WTC11 (cell line): ENCODE measurements at regions not wholly inside any gene's neighbourhood (a gene's known extent, or its start where the extent isn't known, plus 50 kb on each side); places are given as distances from the start of the nearest gene placed in this dataset.

Experiments
- ATAC-seq: fragments of 200-7000 bp; cut with Tn5 transposase; 2 replicates; pipeline ENCODE4 v1.10.0; 2021; ENCODE audit warnings: mild to moderate bottlenecking, moderate library complexity
- CTCF ChIA-PET: fragments of 300-600 bp; sonication (Branson Sonifier 250); formaldehyde crosslinking; loops from one replicate; lab custom pipeline; 2021; ENCODE audit warnings: antibody characterized with exemption; lab: Charles Lee
- POLR2A ChIA-PET: fragments of 350-600 bp; sonication (Branson Sonifier 250); formaldehyde crosslinking; loops from one replicate; lab custom pipeline; 2021; ENCODE audit warnings: antibody characterized with exemption; lab: Charles Lee
- DNase-seq: peaks from one replicate; pipeline ENCODE4 v3.0.0; 2021; ENCODE audit warnings: low spot score
- H3K27ac Mint-ChIP-seq: 2 replicates; pipeline ENCODE4 v1.8.0; 2021; ENCODE audit warnings: mixed read lengths
- H3K27me3 Mint-ChIP-seq: 2 replicates; pipeline ENCODE4 v1.8.0; 2021; ENCODE audit warnings: low read depth, mild to moderate bottlenecking, moderate library complexity, mixed read lengths
- H3K36me3 Mint-ChIP-seq: 2 replicates; pipeline ENCODE4 v1.8.0; 2021; ENCODE audit warnings: mixed read lengths
- H3K4me1 Mint-ChIP-seq: 2 replicates; pipeline ENCODE4 v1.8.0; 2022; ENCODE audit warnings: mixed read lengths
- H3K4me3 Mint-ChIP-seq: 2 replicates; pipeline ENCODE4 v1.8.0; 2021; ENCODE audit warnings: mild to moderate bottlenecking, moderate library complexity, mixed read lengths
- H3K9me3 Mint-ChIP-seq: 2 replicates; pipeline ENCODE4 v1.8.0; 2021; ENCODE audit warnings: mixed read lengths
- ATF3 ChIP-seq: sonication (generic); formaldehyde crosslinking; conservative IDR thresholded peaks from 2 replicates; pipeline ENCODE4 v1.8.1; 2022; ENCODE audit warnings: mild to moderate bottlenecking, missing genetic modification reagents
- ATF6 ChIP-seq: sonication (generic); formaldehyde crosslinking; IDR thresholded peaks from 2 replicates; pipeline ENCODE4 v1.8.1; 2023; ENCODE audit warnings: mild to moderate bottlenecking, missing genetic modification reagents
- CDX4 ChIP-seq: fragments of 250-450 bp; sonication (Bioruptor Pico); IDR thresholded peaks from 2 replicates; pipeline ENCODE4 v1.9.0; 2021; ENCODE audit warnings: moderate library complexity, mild to moderate bottlenecking, inconsistent platforms, borderline replicate concordance
- E2F1 ChIP-seq: sonication (generic); formaldehyde crosslinking; IDR thresholded peaks from 2 replicates; pipeline ENCODE4 v1.8.0; 2022; ENCODE audit warnings: mild to moderate bottlenecking, missing genetic modification reagents
- FOXK1 ChIP-seq: sonication (generic); formaldehyde crosslinking; IDR thresholded peaks from 2 replicates; pipeline ENCODE4 v1.8.0; 2022; ENCODE audit warnings: mild to moderate bottlenecking, moderate library complexity, missing genetic modification reagents
- GABPB1 ChIP-seq: sonication (generic); formaldehyde crosslinking; IDR thresholded peaks from 2 replicates; pipeline ENCODE4 v1.8.1; 2023; ENCODE audit warnings: mild to moderate bottlenecking, missing genetic modification reagents
- JAZF1 ChIP-seq: fragments of 250-450 bp; sonication (Bioruptor Pico); IDR thresholded peaks from 2 replicates; pipeline ENCODE4 v1.9.0; 2021; ENCODE audit warnings: moderate library complexity, mild to moderate bottlenecking, inconsistent platforms
- JUN ChIP-seq: sonication (generic); formaldehyde crosslinking; IDR thresholded peaks from 2 replicates; pipeline ENCODE4 v1.8.0; 2023; ENCODE audit warnings: mild to moderate bottlenecking, missing genetic modification reagents
- KAT7 ChIP-seq: sonication (generic); formaldehyde crosslinking; IDR thresholded peaks from 2 replicates; pipeline ENCODE4 v1.8.1; 2023; ENCODE audit warnings: missing genetic modification reagents, mild to moderate bottlenecking, borderline replicate concordance
- MXD4 ChIP-seq: fragments of 250-450 bp; sonication (Bioruptor Pico); IDR thresholded peaks from 2 replicates; pipeline ENCODE4 v1.8.0; 2021; ENCODE audit warnings: mild to moderate bottlenecking, moderate library complexity, borderline replicate concordance
- PRRX2 ChIP-seq: fragments of 250-450 bp; sonication (Bioruptor Pico); IDR thresholded peaks from 2 replicates; pipeline ENCODE4 v1.8.0; 2021; ENCODE audit warnings: mild to moderate bottlenecking
- SMAD3 ChIP-seq: sonication (generic); formaldehyde crosslinking; IDR thresholded peaks from 2 replicates; pipeline ENCODE4 v1.8.0; 2022; ENCODE audit warnings: missing genetic modification reagents, mild to moderate bottlenecking, borderline replicate concordance
- TEAD1 ChIP-seq: sonication (generic); formaldehyde crosslinking; IDR thresholded peaks from 2 replicates; pipeline ENCODE4 v1.8.0; 2022; ENCODE audit warnings: mild to moderate bottlenecking, missing genetic modification reagents
- ZNF281 ChIP-seq: sonication (generic); formaldehyde crosslinking; IDR thresholded peaks from 2 replicates; pipeline ENCODE4 v1.8.0; 2023; ENCODE audit warnings: mild to moderate bottlenecking, missing genetic modification reagents
- ZNF317 ChIP-seq: sonication (generic); formaldehyde crosslinking; IDR thresholded peaks from 2 replicates; pipeline ENCODE4 v1.8.1; 2023; ENCODE audit warnings: low read depth, mild to moderate bottlenecking, moderate library complexity, missing genetic modification reagents, borderline replicate concordance
- ZNF396 ChIP-seq: fragments of 250-450 bp; sonication (Bioruptor Pico); IDR thresholded peaks from 2 replicates; pipeline ENCODE4 v1.8.0; 2021; ENCODE audit warnings: mild to moderate bottlenecking, moderate library complexity, borderline replicate concordance
- ZNF512 ChIP-seq: sonication (generic); formaldehyde crosslinking; IDR thresholded peaks from 2 replicates; pipeline ENCODE4 v1.8.1; 2022; ENCODE audit warnings: missing genetic modification reagents, borderline replicate concordance
- ZNF532 ChIP-seq: fragments of 250-450 bp; sonication (Bioruptor Pico); IDR thresholded peaks from 2 replicates; pipeline ENCODE4 v1.9.0; 2021; ENCODE audit warnings: mild to moderate bottlenecking, borderline replicate concordance

GRCh38 chr20:53870426-53871315, 199.7 kb downstream of the BCAS1 start:
- DNase-seq: no peak
- TF ChIP-seq ATF6 (CRISPR knock-in tag) (no peak), ZNF317 (no peak), SMAD3 (CRISPR knock-in tag) (no peak), E2F1 (CRISPR knock-in tag) (no peak), JUN (CRISPR knock-in tag) (no peak), CDX4 (CRISPR knock-in tag) (no peak), ZNF281 (CRISPR knock-in tag) (no peak), FOXK1 (CRISPR knock-in tag) (no peak), JAZF1 (CRISPR knock-in tag) (no peak), TEAD1 (no peak), ZNF512 (CRISPR knock-in tag) (no peak), ZNF532 (CRISPR knock-in tag) (no peak), PRRX2 (CRISPR knock-in tag) (no peak), GABPB1 (CRISPR knock-in tag) (no peak), KAT7 (CRISPR knock-in tag) (no peak), ATF3 (no peak), MXD4 (CRISPR knock-in tag) (no peak), ZNF396 (CRISPR knock-in tag) (no peak)
- TF ChIP-seq, all 79 proteins: peak for 0
- Mint-ChIP-seq H3K27ac (no peak overlapping the region), H3K4me3 (no peak overlapping the region), H3K36me3 (no peaks in the 10 kb centered on the region), H3K9me3 (no peaks in the 10 kb centered on the region), H3K4me1 (peaks cover 77% of the 10 kb centered on the region), H3K27me3 (no peaks in the 10 kb centered on the region)
- POLR2A ChIA-PET: no interaction called here
- ATAC-seq: no peak
- CTCF ChIA-PET: interaction anchor here (0.6 to 1.2 kb wide), 8 partner anchors 14 to 210 kb away, joined by 3 to 5 read pairs (median 3); no protein-coding TSS in a partner anchor
